ENCODE measurements at regions not wholly inside any gene's neighbourhood (a gene's known extent, or its start where the extent isn't known, plus 50 kb on each side); places are given as distances from the start of the nearest gene placed in this dataset.
"Not testable (repeated sequence)": the region's sequence is repeated elsewhere in the genome, so short reads cannot be mapped to it uniquely, and the experiment has no call there.

GRCh38 chr5:25357605-25358004 lies 712.8 kb upstream of the CDH10 start:
- DNase-seq: no peak
- TF ChIP-seq GATA1 (IDR thresholded peaks at IDR 0.05; ENCODE audit: low read depth, low read length) (no peak), POLR2A (IDR thresholded peaks at IDR 0.05; ENCODE audit: low read length) (no peak)

- DNase-seq: no peak
- TF ChIP-seq GATA1 (IDR thresholded peaks at IDR 0.05; ENCODE audit: low read depth, low read length): no peak
These were observed 705.0 kb upstream of the CDH10 start for GRCh38 chr5:25349746-25350145.

GRCh38 chr5:25345240-25345771 lies 700.5 kb upstream of the CDH10 start:
- TF ChIP-seq POLR2A (IDR thresholded peaks at IDR 0.05; ENCODE audit: low read length) (no peak), GATA1 (IDR thresholded peaks at IDR 0.05; ENCODE audit: low read depth, low read length) (no peak)
- DNase-seq: no peak

GRCh38 chr5:25339541-25339940 lies 694.8 kb upstream of the CDH10 start:
- TF ChIP-seq GATA1 (IDR thresholded peaks at IDR 0.05; ENCODE audit: low read depth, low read length) (no peak), POLR2A (IDR thresholded peaks at IDR 0.05; ENCODE audit: low read length) (no peak)
- no peak for DNase-seq

- DNase-seq: no peak
- TF ChIP-seq POLR2A (IDR thresholded peaks at IDR 0.05; ENCODE audit: low read length): no peak
- no peak for TF ChIP-seq GATA1 (IDR thresholded peaks at IDR 0.05; ENCODE audit: low read depth, low read length)
These were observed 689.6 kb upstream of the CDH10 start for GRCh38 chr5:25334350-25334749.

GRCh38 chr5:25330721-25331120 lies 685.9 kb upstream of the CDH10 start:
- DNase-seq: no peak
- no peak for TF ChIP-seq GATA1 (IDR thresholded peaks at IDR 0.05; ENCODE audit: low read depth, low read length)
- TF ChIP-seq POLR2A (IDR thresholded peaks at IDR 0.05; ENCODE audit: low read length): no peak

GRCh38 chr5:25327172-25327571 lies 682.4 kb upstream of the CDH10 start:
- TF ChIP-seq POLR2A (IDR thresholded peaks at IDR 0.05; ENCODE audit: low read length) (no peak), GATA1 (IDR thresholded peaks at IDR 0.05; ENCODE audit: low read depth, low read length) (no peak)
- no peak for DNase-seq

- TF ChIP-seq POLR2A (IDR thresholded peaks at IDR 0.05; ENCODE audit: low read length): no peak
- no peak for TF ChIP-seq GATA1 (IDR thresholded peaks at IDR 0.05; ENCODE audit: low read depth, low read length)
- no peak for DNase-seq
These were observed 657.1 kb upstream of the CDH10 start for GRCh38 chr5:25301836-25302235.

- TF ChIP-seq POLR2A (IDR thresholded peaks at IDR 0.05; ENCODE audit: low read length) (no peak), GATA1 (IDR thresholded peaks at IDR 0.05; ENCODE audit: low read depth, low read length) (no peak)
- no peak for DNase-seq
These were observed 650.3 kb upstream of the CDH10 start for GRCh38 chr5:25295067-25295466.

GRCh38 chr5:25289766-25290165 lies 645.0 kb upstream of the CDH10 start:
- not testable (repeated sequence) for DNase-seq

- TF ChIP-seq POLR2A (IDR thresholded peaks at IDR 0.05; ENCODE audit: low read length) (no peak), GATA1 (IDR thresholded peaks at IDR 0.05; ENCODE audit: low read depth, low read length) (no peak)
- no peak for DNase-seq
These were observed 641.5 kb upstream of the CDH10 start for GRCh38 chr5:25286319-25286718.

- DNase-seq: no peak
These were observed 640.4 kb upstream of the CDH10 start for GRCh38 chr5:25285136-25285535.

GRCh38 chr5:25263507-25263906 lies 618.7 kb upstream of the CDH10 start:
- DNase-seq: not testable (repeated sequence)

More at GRCh38 chr5:25285136-25285535, 640.4 kb upstream of the CDH10 start:
- TF ChIP-seq POLR2A (IDR thresholded peaks at IDR 0.05; ENCODE audit: low read length) (no peak), GATA1 (IDR thresholded peaks at IDR 0.05; ENCODE audit: low read depth, low read length) (no peak)

- TF ChIP-seq POLR2A (IDR thresholded peaks at IDR 0.05; ENCODE audit: low read length) (no peak), GATA1 (IDR thresholded peaks at IDR 0.05; ENCODE audit: low read depth, low read length) (no peak)
- no peak for DNase-seq
These were observed 617.4 kb upstream of the CDH10 start for GRCh38 chr5:25262221-25262620.

GRCh38 chr5:25255128-25255527 lies 610.4 kb upstream of the CDH10 start:
- DNase-seq: no peak

GRCh38 chr5:25241981-25242380 lies 597.2 kb upstream of the CDH10 start:
- TF ChIP-seq GATA1 (IDR thresholded peaks at IDR 0.05; ENCODE audit: low read depth, low read length): no peak
- no peak for TF ChIP-seq POLR2A (IDR thresholded peaks at IDR 0.05; ENCODE audit: low read length)
- no peak for DNase-seq

More at GRCh38 chr5:25255128-25255527, 610.4 kb upstream of the CDH10 start:
- TF ChIP-seq POLR2A (IDR thresholded peaks at IDR 0.05; ENCODE audit: low read length) (no peak), GATA1 (IDR thresholded peaks at IDR 0.05; ENCODE audit: low read depth, low read length) (no peak)

- DNase-seq: not testable (repeated sequence)
These were observed 593.9 kb upstream of the CDH10 start for GRCh38 chr5:25238720-25239119.

Data from erythroblast (primary cell).